Vagina (tissue), 2 donors: ENCODE measurements at regions not wholly inside any gene's neighbourhood (a gene's known extent, or its start where the extent isn't known, plus 50 kb on each side); places are given as distances from the start of the nearest gene placed in this dataset.

Experiments used
- DNase-seq, 2 donors: peaks; one replicate each; pipeline ENCODE4 v3.0.0-alpha.2; 2017; ENCODE audit errors: extremely low spot score in 2 of 2
- H3K27ac ChIP-seq: fragments of 200-600 bp; sonication (generic); one replicate; pipeline ENCODE4 v1.5.1; 2019
- H3K27me3 ChIP-seq: fragments of 200-600 bp; sonication (generic); one replicate; pipeline ENCODE4 v1.5.1; 2019
- H3K36me3 ChIP-seq, 2 donors: fragments of 200-600 bp; sonication (generic); one replicate each; pipeline ENCODE4 v1.5.1; 2017 to 2019
- H3K4me1 ChIP-seq: fragments of 200-600 bp; sonication (generic); one replicate; pipeline ENCODE4 v1.5.1; 2019
- H3K4me3 ChIP-seq, 2 donors: fragments of 200-600 bp; sonication (generic); 1 replicate in 1 of 2; 2 replicates in 1 of 2; pipeline ENCODE4 v1.5.1; 2016 to 2019
- H3K9me3 ChIP-seq: fragments of 200-600 bp; sonication (generic); one replicate; pipeline ENCODE4 v1.5.1; 2019
- CTCF ChIP-seq, 3 experiments: fragments of 450-650 bp in 2 of 3; fragments of 200-600 bp in 1 of 3; sonication (generic) in 1 of 3; IDR thresholded peaks; one replicate each; pipeline ENCODE4 v1.5.1; 2017 to 2019; ENCODE audit warnings: antibody characterized with exemption in 3 of 3, mild to moderate bottlenecking in 2 of 3, moderate library complexity in 2 of 3
- POLR2A ChIP-seq, 2 donors: fragments of 450-650 bp; IDR thresholded peaks; one replicate each; pipeline ENCODE4 v1.6.1; 2017; ENCODE audit warnings: antibody characterized with exemption in 2 of 2, mild to moderate bottlenecking in 2 of 2, moderate library complexity in 2 of 2
- POLR2AphosphoS5 ChIP-seq, 2 donors: sonication (generic); formaldehyde crosslinking; IDR thresholded peaks; one replicate each; pipeline ENCODE4 v1.9.0; 2017; ENCODE audit warnings: antibody characterized with exemption in 2 of 2, mild to moderate bottlenecking in 2 of 2, low read depth in 1 of 2; ENCODE audit not compliant: insufficient read depth in 1 of 2
- intact Hi-C: fragments of 100-400 bp; cut with DNase I; formaldehyde crosslinking; loops from one replicate; pipeline ENCODE4 v1.15.1; 2023

- Histone ChIP-seq H3K4me1 (peaks cover 19% of the 10 kb centered on the region), H3K4me3 (no peak overlapping the region), H3K36me3 (no peaks in the 10 kb centered on the region), H3K27ac (no peak overlapping the region), H3K27me3 (no peaks in the 10 kb centered on the region), H3K9me3 (no peaks in the 10 kb centered on the region)
- no peak for DNase-seq
- intact Hi-C loops, result no loop called here
- TF ChIP-seq POLR2A (IDR thresholded peaks at IDR 0.05), result no peak
- TF ChIP-seq CTCF (IDR thresholded peaks at IDR 0.05), result no peak
- no peak for TF ChIP-seq POLR2AphosphoS5 (IDR thresholded peaks at IDR 0.05; ENCODE audit: insufficient read depth in 1 of 2, low read depth in 1 of 2)
Observed at GRCh38 chr6:139580592-139581484, 206.4 kb upstream of the CITED2 start.

- Histone ChIP-seq H3K36me3 (no peaks in the 10 kb centered on the region), H3K27ac (peak overlapping the region; percentile 50), H3K9me3 (no peaks in the 10 kb centered on the region), H3K4me3 (no peak overlapping the region), H3K4me1 (peaks cover 19% of the 10 kb centered on the region), H3K27me3 (no peaks in the 10 kb centered on the region)
- no peak for DNase-seq
- TF ChIP-seq POLR2A (IDR thresholded peaks at IDR 0.05), result no peak
- no peak for TF ChIP-seq CTCF (IDR thresholded peaks at IDR 0.05)
- no peak for TF ChIP-seq POLR2AphosphoS5 (IDR thresholded peaks at IDR 0.05; ENCODE audit: insufficient read depth in 1 of 2, low read depth in 1 of 2)
- intact Hi-C loops, result no loop called here
Observed at GRCh38 chr6:139577763-139578604, 203.5 kb upstream of the CITED2 start.

- TF ChIP-seq POLR2AphosphoS5 (IDR thresholded peaks at IDR 0.05; ENCODE audit: insufficient read depth in 1 of 2, low read depth in 1 of 2) (no peak), POLR2A (IDR thresholded peaks at IDR 0.05) (no peak)
- DNase-seq, result no peak
Observed at GRCh38 chr6:139577124-139577762, 202.8 kb upstream of the CITED2 start.

GRCh38 chr6:139572001-139572400, 197.6 kb upstream of the CITED2 start:
- H3K27me3 ChIP-seq, result no peaks in the 10 kb centered on the region
- TF ChIP-seq POLR2AphosphoS5 (IDR thresholded peaks at IDR 0.05; ENCODE audit: insufficient read depth in 1 of 2, low read depth in 1 of 2) (no peak), POLR2A (IDR thresholded peaks at IDR 0.05) (no peak), CTCF (IDR thresholded peaks at IDR 0.05) (no peak)
- no peaks in the 10 kb centered on the region for H3K4me1 ChIP-seq
- no peaks in the 10 kb centered on the region for H3K36me3 ChIP-seq
- no peak for DNase-seq
- H3K27ac ChIP-seq, result no peak overlapping the region
- H3K9me3 ChIP-seq, result no peaks in the 10 kb centered on the region
- H3K4me3 ChIP-seq, result no peak overlapping the region
- intact Hi-C loops, result no loop called here

More at GRCh38 chr6:139577124-139577762, 202.8 kb upstream of the CITED2 start:
- intact Hi-C loops, result no loop called here
- Histone ChIP-seq H3K36me3 (no peaks in the 10 kb centered on the region), H3K27me3 (no peaks in the 10 kb centered on the region), H3K4me3 (no peak overlapping the region), H3K4me1 (peaks cover 19% of the 10 kb centered on the region), H3K9me3 (no peaks in the 10 kb centered on the region), H3K27ac (no peak overlapping the region)

GRCh38 chr6:139570166-139570565, 195.7 kb upstream of the CITED2 start:
- Histone ChIP-seq H3K9me3 (no peaks in the 10 kb centered on the region), H3K27me3 (no peaks in the 10 kb centered on the region), H3K27ac (no peak overlapping the region), H3K4me1 (no peaks in the 10 kb centered on the region), H3K4me3 (no peak overlapping the region), H3K36me3 (no peaks in the 10 kb centered on the region)
- intact Hi-C loops, result no loop called here
- no peak for DNase-seq
- TF ChIP-seq CTCF (IDR thresholded peaks at IDR 0.05), result no peak
